ENCODE measurements at regions not wholly inside any gene's neighbourhood (a gene's known extent, or its start where the extent isn't known, plus 50 kb on each side); places are given as distances from the start of the nearest gene placed in this dataset.

- DNase-seq = no peak
These were observed 360.4 kb downstream of the KLF5 start for GRCh38 chr13:73419186-73419585.

GRCh38 chr13:73417012-73417615 is 358.3 kb downstream of the KLF5 start:
- DNase-seq = no peak

- DNase-seq = no peak
These were observed 357.3 kb downstream of the KLF5 start for GRCh38 chr13:73416093-73416492.

GRCh38 chr13:73413656-73414055 is 354.9 kb downstream of the KLF5 start:
- DNase-seq = no peak

GRCh38 chr13:73412933-73413332 is 354.1 kb downstream of the KLF5 start:
- DNase-seq = no peak

GRCh38 chr13:73411067-73411809 is 352.4 kb downstream of the KLF5 start:
- DNase-seq = no peak

- DNase-seq = no peak
These were observed 347.6 kb downstream of the KLF5 start for GRCh38 chr13:73406454-73406853.

- DNase-seq = no peak
These were observed 345.8 kb downstream of the KLF5 start for GRCh38 chr13:73404581-73404980.

- DNase-seq = no peak
These were observed 344.7 kb downstream of the KLF5 start for GRCh38 chr13:73403355-73404120.

- no peak for DNase-seq
These were observed 343.0 kb downstream of the KLF5 start for GRCh38 chr13:73401769-73402168.

- no peak for DNase-seq
These were observed 340.8 kb downstream of the KLF5 start for GRCh38 chr13:73399347-73400216.

- no peak for DNase-seq
These were observed 338.9 kb downstream of the KLF5 start for GRCh38 chr13:73397496-73398305.

GRCh38 chr13:73394066-73394465 is 335.3 kb downstream of the KLF5 start:
- DNase-seq = no peak

- no peak for DNase-seq
These were observed 331.3 kb downstream of the KLF5 start for GRCh38 chr13:73390100-73390499.

- no peak for DNase-seq
These were observed 329.8 kb downstream of the KLF5 start for GRCh38 chr13:73388586-73388985.

- no peak for DNase-seq
These were observed 328.5 kb downstream of the KLF5 start for GRCh38 chr13:73387318-73387717.

- no peak for DNase-seq
These were observed 327.0 kb downstream of the KLF5 start for GRCh38 chr13:73385848-73386247.

- DNase-seq = no peak
These were observed 314.1 kb downstream of the KLF5 start for GRCh38 chr13:73372666-73373627.

- DNase-seq = no peak
These were observed 311.3 kb downstream of the KLF5 start for GRCh38 chr13:73370066-73370465.

GRCh38 chr13:73369095-73369494 is 310.3 kb downstream of the KLF5 start:
- no peak for DNase-seq

GRCh38 chr13:73368608-73369007 is 309.8 kb downstream of the KLF5 start:
- DNase-seq = no peak

Measured in activated CD4-positive, alpha-beta T cell treated with anti-CD3 and anti-CD28 coated beads, Interleukin-2, Interleukin-6, amounts not matched to agents 100 ng/mL and 50 ng/mL, durations not matched to agents 16 hours and 8 hours (primary cell).